HCT116 (cell line): ENCODE measurements at regions not wholly inside any gene's neighbourhood (a gene's known extent, or its start where the extent isn't known, plus 50 kb on each side); places are given as distances from the start of the nearest gene placed in this dataset.

Experiments
- CTCF ChIP-seq, 3 experiments: fragments of 200-600 bp in 1 of 3; sonication (generic) in 1 of 3; IDR thresholded peaks in 2 of 3; conservative IDR thresholded peaks in 1 of 3; 2 replicates each; pipeline ENCODE4 v1.5.1; 2012 to 2017; ENCODE audit warnings: low read depth in 2 of 3, low read length in 2 of 3, antibody characterized with exemption in 1 of 3, borderline replicate concordance in 1 of 3, control low read depth in 1 of 3, mild to moderate bottlenecking in 1 of 3, mixed read lengths in 1 of 3, mixed run types in 1 of 3, moderate library complexity in 1 of 3; ENCODE audit not compliant: insufficient read depth in 1 of 3
- EZH2 ChIP-seq: fragments of 200-600 bp; sonication (generic); IDR thresholded peaks from 2 replicates; pipeline ENCODE4 v1.6.1; 2017; ENCODE audit warnings: antibody characterized with exemption, mixed run types
- EZH2phosphoT487 ChIP-seq: fragments of 200-600 bp; IDR thresholded peaks from 2 replicates; pipeline ENCODE4 v1.6.1; 2018; ENCODE audit warnings: antibody characterized with exemption, borderline replicate concordance
- MAX ChIP-seq: IDR thresholded peaks from 2 replicates; pipeline ENCODE4 v1.6.1; 2012
- POLR2A ChIP-seq: IDR thresholded peaks from 2 replicates; pipeline ENCODE4 v1.7.0; 2011; ENCODE audit warnings: borderline replicate concordance; ENCODE audit not compliant: insufficient read depth, insufficient read length; ENCODE audit errors: extremely low read depth
- POLR2AphosphoS5 ChIP-seq: IDR thresholded peaks from 2 replicates; pipeline ENCODE4 v1.6.1; 2011; ENCODE audit warnings: mild to moderate bottlenecking, low read depth, low read length, moderate library complexity
- REST ChIP-seq: IDR thresholded peaks from 2 replicates; pipeline ENCODE4 v1.6.1; 2012; ENCODE audit warnings: low read depth
- ZNF274 ChIP-seq: fragments of 200-500 bp; sonication (Bioruptor generic); IDR thresholded peaks from 2 replicates; pipeline ENCODE4 v1.6.1; 2014; ENCODE audit warnings: mild to moderate bottlenecking, low read depth, low read length, inconsistent platforms

GRCh38 chr12:34290381-34290995, 268.2 kb downstream of the ALG10 start:
- TF ChIP-seq POLR2A (no peak), EZH2 (no peak), ZNF274 (no peak), CTCF (IDR thresholded peaks at IDR 0.05 in 2 of 3, conservative IDR thresholded peaks at IDR 0.05 in 1 of 3; ENCODE audit: borderline replicate concordance in 1 of 3, insufficient read depth in 1 of 3, low read depth in 2 of 3, low read length in 2 of 3) (no peak), MAX (no peak), REST (no peak), POLR2AphosphoS5 (no peak), EZH2phosphoT487 (no peak)
